Mesenchymal stem cell (in vitro differentiated cells and primary cell): ENCODE measurements at regions not wholly inside any gene's neighbourhood (a gene's known extent, or its start where the extent isn't known, plus 50 kb on each side); places are given as distances from the start of the nearest gene placed in this dataset.

Experiments
- DNase-seq: peaks from one replicate; pipeline ENCODE4 v3.0.0-alpha.2; 2013
- H2AFZ ChIP-seq: one replicate; pipeline ENCODE4 v1.6.1; 2013; ENCODE audit warnings: low read depth, mild to moderate bottlenecking, control low read depth, inconsistent platforms, low read length, moderate library complexity
- H2AK5ac ChIP-seq: 2 replicates; pipeline ENCODE4 v1.6.1; 2013; ENCODE audit warnings: low read length, moderate library complexity, mild to moderate bottlenecking, inconsistent platforms; ENCODE audit not compliant: severe bottlenecking
- H2BK120ac ChIP-seq: one replicate; pipeline ENCODE4 v1.6.1; 2013; ENCODE audit warnings: low read depth, mild to moderate bottlenecking, inconsistent platforms, low read length, moderate library complexity
- H2BK12ac ChIP-seq, 2 experiments: one replicate each; pipeline ENCODE4 v1.6.1; 2013; ENCODE audit warnings: inconsistent platforms in 2 of 2, low read length in 2 of 2, mild to moderate bottlenecking in 2 of 2, moderate library complexity in 2 of 2, control low read depth in 1 of 2
- H2BK15ac ChIP-seq: one replicate; pipeline ENCODE4 v1.6.1; 2013; ENCODE audit warnings: mild to moderate bottlenecking, low read depth, inconsistent platforms; ENCODE audit not compliant: poor library complexity, severe bottlenecking
- H2BK5ac ChIP-seq: 2 replicates; pipeline ENCODE4 v1.6.1; 2013; ENCODE audit warnings: low read depth, mild to moderate bottlenecking, low read length, control low read depth, inconsistent platforms; ENCODE audit not compliant: poor library complexity, severe bottlenecking
- H3K14ac ChIP-seq, 2 experiments: one replicate each; pipeline ENCODE4 v1.6.1; 2013; ENCODE audit warnings: inconsistent platforms in 2 of 2, low read length in 2 of 2, control low read depth in 1 of 2, mild to moderate bottlenecking in 1 of 2, moderate library complexity in 1 of 2
- H3K18ac ChIP-seq, 2 experiments: one replicate each; pipeline ENCODE4 v1.6.1; 2013; ENCODE audit warnings: inconsistent platforms in 2 of 2, low read length in 2 of 2, control low read depth in 1 of 2, low read depth in 1 of 2, mild to moderate bottlenecking in 1 of 2
- H3K23ac ChIP-seq, 2 experiments: one replicate each; pipeline ENCODE4 v1.6.1; 2013; ENCODE audit warnings: inconsistent platforms in 2 of 2, low read length in 2 of 2, mild to moderate bottlenecking in 2 of 2, moderate library complexity in 2 of 2, control low read depth in 1 of 2
- H3K27ac ChIP-seq: 2 replicates; pipeline ENCODE4 v1.5.1; 2013; ENCODE audit warnings: mild to moderate bottlenecking, moderate library complexity, low read length, control low read depth, inconsistent platforms; ENCODE audit not compliant: poor library complexity, severe bottlenecking
- H3K27me3 ChIP-seq, 2 experiments: 2 replicates each; pipeline versions ENCODE4 v1.6.1 to v1.7.0; 2013; ENCODE audit warnings: low read length in 2 of 2, mild to moderate bottlenecking in 2 of 2, moderate library complexity in 2 of 2, control low read depth in 1 of 2, inconsistent platforms in 1 of 2; ENCODE audit not compliant: control insufficient read depth in 1 of 2, insufficient read depth in 1 of 2
- H3K36me3 ChIP-seq, 2 experiments: 2 replicates each; pipeline versions ENCODE4 v1.6.1 to v1.7.0; 2013; ENCODE audit warnings: low read length in 2 of 2, control low read depth in 1 of 2, inconsistent platforms in 1 of 2, low read depth in 1 of 2, mild to moderate bottlenecking in 1 of 2; ENCODE audit not compliant: insufficient read depth in 2 of 2, control insufficient read depth in 1 of 2
- H3K4ac ChIP-seq, 2 experiments: one replicate each; pipeline ENCODE4 v1.6.1; 2013; ENCODE audit warnings: inconsistent platforms in 2 of 2, low read length in 2 of 2, mild to moderate bottlenecking in 2 of 2, moderate library complexity in 2 of 2, control low read depth in 1 of 2, low read depth in 1 of 2
- H3K4me1 ChIP-seq: 2 replicates; pipeline ENCODE4 v1.6.1; 2013; ENCODE audit warnings: low read depth, low read length, control low read depth; ENCODE audit not compliant: control insufficient read depth, insufficient read depth
- H3K4me2 ChIP-seq: 2 replicates; pipeline ENCODE4 v1.6.1; 2013; ENCODE audit warnings: low read length, mild to moderate bottlenecking, inconsistent platforms; ENCODE audit not compliant: poor library complexity, severe bottlenecking
- H3K4me3 ChIP-seq, 2 experiments: 2 replicates each; pipeline versions ENCODE4 v1.5.1 to v1.7.0; 2013; ENCODE audit warnings: low read length in 2 of 2, mild to moderate bottlenecking in 2 of 2, control low read depth in 1 of 2, low read depth in 1 of 2; ENCODE audit not compliant: insufficient read depth in 1 of 2
- H3K79me1 ChIP-seq: replicated peaks from 2 replicates; pipeline ENCODE4 v1.6.1; 2013; ENCODE audit warnings: mild to moderate bottlenecking, control low read depth, low read length, inconsistent platforms; ENCODE audit not compliant: poor library complexity, severe bottlenecking
- H3K9ac ChIP-seq: 2 replicates; pipeline ENCODE4 v1.7.0; 2013; ENCODE audit warnings: mild to moderate bottlenecking, low read length, moderate library complexity
- H3K9me3 ChIP-seq: 2 replicates; pipeline ENCODE4 v1.7.0; 2013; ENCODE audit warnings: mild to moderate bottlenecking, low read length; ENCODE audit not compliant: control insufficient read depth
- H4K8ac ChIP-seq: one replicate; pipeline ENCODE4 v1.6.1; 2013; ENCODE audit warnings: inconsistent platforms, mild to moderate bottlenecking, low read length, moderate library complexity
- H4K91ac ChIP-seq: one replicate; pipeline ENCODE4 v1.6.1; 2013; ENCODE audit warnings: mild to moderate bottlenecking, low read length, inconsistent platforms
- WGBS: methylation state at CpG from one replicate; pipeline ENCODE4 v1.1.7; 2013; ENCODE audit warnings: mixed read lengths; 5-methylcytosine and 5-hydroxymethylcytosine counted together

GRCh38 chr17:72476575-72476986 lies 355.8 kb downstream of the SOX9 start:
- Histone ChIP-seq H2AFZ (no peak overlapping the region), H3K4me3 (no peak overlapping the region), H3K4me2 (no peak overlapping the region), H3K9ac (no peak overlapping the region), H4K8ac (no peak overlapping the region), H3K4me1 (peaks cover 9% of the 10 kb centered on the region), H3K4ac (no peak overlapping the region), H3K36me3 (no peaks in the 10 kb centered on the region), H3K79me1 (peaks cover 38% of the 10 kb centered on the region), H4K91ac (no peak overlapping the region), H2BK12ac (no peak overlapping the region), H3K27ac (no peak overlapping the region), H3K18ac (no peak overlapping the region), H3K23ac (no peak overlapping the region), H2BK15ac (no peak overlapping the region), H2BK120ac (no peak overlapping the region), H2AK5ac (no peak overlapping the region), H2BK5ac (no peak overlapping the region), H3K9me3 (no peaks in the 10 kb centered on the region), H3K14ac (no peak overlapping the region), H3K27me3 (peaks cover 0 to 20% of the 10 kb centered on the region in 2 experiments)
- WGBS = 46% methylated on average over 12 of the region's 12 CpGs
- no peak for DNase-seq

GRCh38 chr17:72477491-72477890 lies 356.7 kb downstream of the SOX9 start:
- DNase-seq = no peak
- no peak overlapping the region for H3K4ac ChIP-seq
- peaks cover 39% of the 10 kb centered on the region for H3K79me1 ChIP-seq
- no peak overlapping the region for H3K23ac ChIP-seq
- H2BK5ac ChIP-seq = no peak overlapping the region
- H3K9me3 ChIP-seq = no peaks in the 10 kb centered on the region
- no peak overlapping the region for H3K18ac ChIP-seq
- no peak overlapping the region for H2BK12ac ChIP-seq
- no peak overlapping the region for H3K27ac ChIP-seq
- H2AFZ ChIP-seq = no peak overlapping the region
- H4K8ac ChIP-seq = no peak overlapping the region
- no peak overlapping the region for H2AK5ac ChIP-seq
- H3K4me2 ChIP-seq = no peak overlapping the region
- no peaks in the 10 kb centered on the region for H3K36me3 ChIP-seq
- no peak overlapping the region for H3K4me3 ChIP-seq
- peaks cover 0 to 20% of the 10 kb centered on the region in 2 experiments for H3K27me3 ChIP-seq
- no peak overlapping the region for H4K91ac ChIP-seq
- H3K9ac ChIP-seq = no peak overlapping the region
- H2BK15ac ChIP-seq = no peak overlapping the region
- H3K4me1 ChIP-seq = peaks cover 9% of the 10 kb centered on the region
- 93% methylated on average over 6 of the region's 8 CpGs for WGBS
- H2BK120ac ChIP-seq = no peak overlapping the region
- H3K14ac ChIP-seq = no peak overlapping the region

GRCh38 chr17:72479113-72479512 lies 358.3 kb downstream of the SOX9 start:
- Histone ChIP-seq H3K27ac (no peak overlapping the region), H3K23ac (no peak overlapping the region), H2AFZ (no peak overlapping the region), H2BK120ac (no peak overlapping the region), H3K9ac (no peak overlapping the region), H3K4me2 (no peak overlapping the region), H3K18ac (no peak overlapping the region), H3K9me3 (no peaks in the 10 kb centered on the region), H4K8ac (no peak overlapping the region), H2AK5ac (no peak overlapping the region), H3K27me3 (peaks cover 0 to 20% of the 10 kb centered on the region in 2 experiments), H2BK15ac (no peak overlapping the region), H2BK12ac (no peak overlapping the region), H3K4me1 (peaks cover 9% of the 10 kb centered on the region), H4K91ac (no peak overlapping the region), H3K36me3 (no peaks in the 10 kb centered on the region), H3K14ac (no peak overlapping the region), H3K79me1 (peaks cover 46% of the 10 kb centered on the region), H2BK5ac (no peak overlapping the region), H3K4me3 (no peak overlapping the region), H3K4ac (no peak overlapping the region)
- no peak for DNase-seq
- 95% methylated on average over 4 of the region's 4 CpGs for WGBS

GRCh38 chr17:72481572-72481971 lies 360.8 kb downstream of the SOX9 start:
- H3K23ac ChIP-seq = no peak overlapping the region
- H3K4me1 ChIP-seq = peaks cover 4% of the 10 kb centered on the region
- no peak overlapping the region for H3K4ac ChIP-seq
- peaks cover 0 to 8% of the 10 kb centered on the region in 2 experiments for H3K27me3 ChIP-seq
- H3K18ac ChIP-seq = no peak overlapping the region
- no peak overlapping the region for H2AK5ac ChIP-seq
- no peak overlapping the region for H4K8ac ChIP-seq
- DNase-seq = no peak
- H3K27ac ChIP-seq = no peak overlapping the region
- no peak overlapping the region for H2BK15ac ChIP-seq
- H2AFZ ChIP-seq = no peak overlapping the region
- no peak overlapping the region for H3K9ac ChIP-seq
- H3K36me3 ChIP-seq = no peaks in the 10 kb centered on the region
- no peak overlapping the region for H2BK5ac ChIP-seq
- no peak overlapping the region for H3K4me2 ChIP-seq
- no peaks in the 10 kb centered on the region for H3K9me3 ChIP-seq
- H2BK120ac ChIP-seq = no peak overlapping the region
- H4K91ac ChIP-seq = no peak overlapping the region
- H3K14ac ChIP-seq = no peak overlapping the region
- no peak overlapping the region for H3K4me3 ChIP-seq
- no CpG with 5 or more reads among the region's 2 CpGs for WGBS
- peaks cover 48% of the 10 kb centered on the region for H3K79me1 ChIP-seq
- H2BK12ac ChIP-seq = no peak overlapping the region
